ENCODE measurements at regions not wholly inside any gene's neighbourhood (a gene's known extent, or its start where the extent isn't known, plus 50 kb on each side); places are given as distances from the start of the nearest gene placed in this dataset.

DNA sequence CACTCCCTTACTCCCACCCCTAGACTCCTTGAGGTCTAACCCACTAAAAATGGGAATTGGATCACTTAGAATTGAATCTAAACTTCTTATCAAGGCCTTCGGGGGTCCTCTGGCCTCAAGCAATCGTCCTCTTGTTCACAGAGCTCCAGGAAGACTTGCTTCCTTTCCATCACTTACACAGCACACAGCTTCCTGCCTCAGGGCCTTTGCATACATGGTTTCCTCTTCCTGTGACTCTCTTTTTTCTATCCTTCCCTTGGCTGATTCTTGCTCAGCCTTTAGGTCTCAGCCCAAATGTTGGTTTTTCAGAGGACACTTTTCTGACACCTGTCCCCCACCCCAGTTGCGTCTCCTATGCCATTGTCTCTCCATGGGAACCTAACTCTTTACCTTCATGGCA lies 50.0 kb upstream of the ALDH1B1 start:
- ATAC-seq (no peak), DNase-seq (ENCODE audit: low spot score) (no peak)
- Mint-ChIP-seq H3K9me3 (no peaks in the 10 kb centered on the region), H3K36me3 (ENCODE audit: low read depth) (no peaks in the 10 kb centered on the region), H3K4me1 (peaks cover 19% of the 10 kb centered on the region), H3K27me3 (ENCODE audit: insufficient read depth, low read depth, poor library complexity) (peaks cover 13% of the 10 kb centered on the region), H3K4me3 (no peak overlapping the region), H3K27ac (no peak overlapping the region)
- H3K36me3 ChIP-seq (ENCODE audit: insufficient read depth), result no peaks in the 10 kb centered on the region
- no peaks in the 10 kb centered on the region for H4K20me1 ChIP-seq (replicated peaks; ENCODE audit: insufficient read depth)
- no peak overlapping the region for H2AFZ ChIP-seq
- H3K27ac ChIP-seq (ENCODE audit: low read depth), result no peak overlapping the region
- H3K4me2 ChIP-seq, result no peak overlapping the region
- H3F3A ChIP-seq (replicated peaks; ENCODE audit: low read depth), result no peaks in the 10 kb centered on the region
- no peaks in the 10 kb centered on the region for H3K79me2 ChIP-seq (replicated peaks; ENCODE audit: insufficient read depth)
- no peak overlapping the region for H3K4me3 ChIP-seq
- TF ChIP-seq ZNF114 (CRISPR knock-in tag; IDR thresholded peaks at IDR 0.05), result no peak
- TF ChIP-seq STAT1 (IDR thresholded peaks at IDR 0.05; ENCODE audit: unreplicated experiment), result no peak
- TF ChIP-seq, protein P1, sequence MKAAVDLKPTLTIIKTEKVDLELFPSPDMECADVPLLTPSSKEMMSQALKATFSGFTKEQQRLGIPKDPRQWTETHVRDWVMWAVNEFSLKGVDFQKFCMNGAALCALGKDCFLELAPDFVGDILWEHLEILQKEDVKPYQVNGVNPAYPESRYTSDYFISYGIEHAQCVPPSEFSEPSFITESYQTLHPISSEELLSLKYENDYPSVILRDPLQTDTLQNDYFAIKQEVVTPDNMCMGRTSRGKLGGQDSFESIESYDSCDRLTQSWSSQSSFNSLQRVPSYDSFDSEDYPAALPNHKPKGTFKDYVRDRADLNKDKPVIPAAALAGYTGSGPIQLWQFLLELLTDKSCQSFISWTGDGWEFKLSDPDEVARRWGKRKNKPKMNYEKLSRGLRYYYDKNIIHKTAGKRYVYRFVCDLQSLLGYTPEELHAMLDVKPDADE (IDR thresholded peaks at IDR 0.05), result no peak
- TF ChIP-seq EZH2phosphoT487 (IDR thresholded peaks at IDR 0.05; ENCODE audit: unreplicated experiment), result no peak
- H3K27me3 ChIP-seq (ENCODE audit: insufficient read depth), result no peaks in the 10 kb centered on the region
- no peaks in the 10 kb centered on the region for H3K9me2 ChIP-seq (ENCODE audit: insufficient read depth)
- H3K4me1 ChIP-seq (ENCODE audit: insufficient read depth), result peaks cover 10% of the 10 kb centered on the region

DNA sequence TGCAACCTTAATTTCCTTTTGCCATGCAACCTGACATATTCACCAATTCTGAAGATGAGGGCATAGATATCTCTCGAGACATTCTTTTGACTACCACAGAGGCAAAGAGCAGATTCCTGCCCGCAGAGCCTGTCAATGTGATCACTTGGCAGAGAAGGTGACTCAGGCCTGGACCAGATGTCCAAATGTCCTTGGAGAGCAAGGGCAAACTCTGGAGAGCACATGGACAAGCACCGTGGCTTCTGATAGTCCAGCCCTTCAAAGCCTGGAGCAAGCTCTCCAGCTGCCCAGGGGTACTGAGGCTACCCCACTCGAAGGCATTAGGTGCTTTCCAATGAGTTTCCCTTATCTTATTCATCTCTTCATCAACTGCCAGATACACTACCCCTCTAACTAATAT lies 50.4 kb upstream of the ALDH1B1 start:
- DNase-seq (ENCODE audit: low spot score), result no peak
- ATAC-seq, result no peak
- no peak overlapping the region for H3K27ac Mint-ChIP-seq
- Histone ChIP-seq H3F3A (replicated peaks; ENCODE audit: low read depth) (no peaks in the 10 kb centered on the region), H3K27me3 (ENCODE audit: insufficient read depth) (no peaks in the 10 kb centered on the region), H3K36me3 (ENCODE audit: insufficient read depth) (no peaks in the 10 kb centered on the region), H3K4me1 (ENCODE audit: insufficient read depth) (peaks cover 8% of the 10 kb centered on the region), H2AFZ (no peak overlapping the region), H3K79me2 (replicated peaks; ENCODE audit: insufficient read depth) (no peaks in the 10 kb centered on the region), H4K20me1 (replicated peaks; ENCODE audit: insufficient read depth) (no peaks in the 10 kb centered on the region), H3K9me2 (ENCODE audit: insufficient read depth) (no peaks in the 10 kb centered on the region), H3K27ac (ENCODE audit: low read depth) (no peak overlapping the region), H3K4me3 (no peak overlapping the region), H3K4me2 (no peak overlapping the region)
- peaks cover 10% of the 10 kb centered on the region for H3K27me3 Mint-ChIP-seq (ENCODE audit: insufficient read depth, low read depth, poor library complexity)
- H3K4me1 Mint-ChIP-seq, result peaks cover 17% of the 10 kb centered on the region
- no peak overlapping the region for H3K4me3 Mint-ChIP-seq
- H3K36me3 Mint-ChIP-seq (ENCODE audit: low read depth), result no peaks in the 10 kb centered on the region
- H3K9me3 Mint-ChIP-seq, result no peaks in the 10 kb centered on the region
- TF ChIP-seq ZNF331 (CRISPR knock-in tag; IDR thresholded peaks at IDR 0.05; ENCODE audit: low read depth) (no peak), STAT1 (IDR thresholded peaks at IDR 0.05; ENCODE audit: unreplicated experiment) (no peak), POLR2AphosphoS5 (IDR thresholded peaks at IDR 0.05; ENCODE audit: low read depth) (no peak), JUNB (IDR thresholded peaks at IDR 0.05; ENCODE audit: unreplicated experiment) (no peak), EZH2 (IDR thresholded peaks at IDR 0.05; ENCODE audit: low read depth, unreplicated experiment) (no peak), NANOG (IDR thresholded peaks at IDR 0.05; ENCODE audit: borderline replicate concordance) (no peak), EZH2phosphoT487 (IDR thresholded peaks at IDR 0.05; ENCODE audit: unreplicated experiment) (no peak), CREB1 (CRISPR knock-in tag; IDR thresholded peaks at IDR 0.05; ENCODE audit: low read depth) (no peak)
- TF ChIP-seq, protein P2, sequence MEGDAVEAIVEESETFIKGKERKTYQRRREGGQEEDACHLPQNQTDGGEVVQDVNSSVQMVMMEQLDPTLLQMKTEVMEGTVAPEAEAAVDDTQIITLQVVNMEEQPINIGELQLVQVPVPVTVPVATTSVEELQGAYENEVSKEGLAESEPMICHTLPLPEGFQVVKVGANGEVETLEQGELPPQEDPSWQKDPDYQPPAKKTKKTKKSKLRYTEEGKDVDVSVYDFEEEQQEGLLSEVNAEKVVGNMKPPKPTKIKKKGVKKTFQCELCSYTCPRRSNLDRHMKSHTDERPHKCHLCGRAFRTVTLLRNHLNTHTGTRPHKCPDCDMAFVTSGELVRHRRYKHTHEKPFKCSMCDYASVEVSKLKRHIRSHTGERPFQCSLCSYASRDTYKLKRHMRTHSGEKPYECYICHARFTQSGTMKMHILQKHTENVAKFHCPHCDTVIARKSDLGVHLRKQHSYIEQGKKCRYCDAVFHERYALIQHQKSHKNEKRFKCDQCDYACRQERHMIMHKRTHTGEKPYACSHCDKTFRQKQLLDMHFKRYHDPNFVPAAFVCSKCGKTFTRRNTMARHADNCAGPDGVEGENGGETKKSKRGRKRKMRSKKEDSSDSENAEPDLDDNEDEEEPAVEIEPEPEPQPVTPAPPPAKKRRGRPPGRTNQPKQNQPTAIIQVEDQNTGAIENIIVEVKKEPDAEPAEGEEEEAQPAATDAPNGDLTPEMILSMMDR (conservative IDR thresholded peaks at IDR 0.05; ENCODE audit: low read depth in 2 of 2), result no peak
- TF ChIP-seq, protein P3, sequence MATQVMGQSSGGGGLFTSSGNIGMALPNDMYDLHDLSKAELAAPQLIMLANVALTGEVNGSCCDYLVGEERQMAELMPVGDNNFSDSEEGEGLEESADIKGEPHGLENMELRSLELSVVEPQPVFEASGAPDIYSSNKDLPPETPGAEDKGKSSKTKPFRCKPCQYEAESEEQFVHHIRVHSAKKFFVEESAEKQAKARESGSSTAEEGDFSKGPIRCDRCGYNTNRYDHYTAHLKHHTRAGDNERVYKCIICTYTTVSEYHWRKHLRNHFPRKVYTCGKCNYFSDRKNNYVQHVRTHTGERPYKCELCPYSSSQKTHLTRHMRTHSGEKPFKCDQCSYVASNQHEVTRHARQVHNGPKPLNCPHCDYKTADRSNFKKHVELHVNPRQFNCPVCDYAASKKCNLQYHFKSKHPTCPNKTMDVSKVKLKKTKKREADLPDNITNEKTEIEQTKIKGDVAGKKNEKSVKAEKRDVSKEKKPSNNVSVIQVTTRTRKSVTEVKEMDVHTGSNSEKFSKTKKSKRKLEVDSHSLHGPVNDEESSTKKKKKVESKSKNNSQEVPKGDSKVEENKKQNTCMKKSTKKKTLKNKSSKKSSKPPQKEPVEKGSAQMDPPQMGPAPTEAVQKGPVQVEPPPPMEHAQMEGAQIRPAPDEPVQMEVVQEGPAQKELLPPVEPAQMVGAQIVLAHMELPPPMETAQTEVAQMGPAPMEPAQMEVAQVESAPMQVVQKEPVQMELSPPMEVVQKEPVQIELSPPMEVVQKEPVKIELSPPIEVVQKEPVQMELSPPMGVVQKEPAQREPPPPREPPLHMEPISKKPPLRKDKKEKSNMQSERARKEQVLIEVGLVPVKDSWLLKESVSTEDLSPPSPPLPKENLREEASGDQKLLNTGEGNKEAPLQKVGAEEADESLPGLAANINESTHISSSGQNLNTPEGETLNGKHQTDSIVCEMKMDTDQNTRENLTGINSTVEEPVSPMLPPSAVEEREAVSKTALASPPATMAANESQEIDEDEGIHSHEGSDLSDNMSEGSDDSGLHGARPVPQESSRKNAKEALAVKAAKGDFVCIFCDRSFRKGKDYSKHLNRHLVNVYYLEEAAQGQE (IDR thresholded peaks at IDR 0.05; ENCODE audit: unreplicated experiment), result no peak
- TF ChIP-seq, protein P1 (IDR thresholded peaks at IDR 0.05), result no peak

All from GM23338 (cell line).